ENCODE measurements at regions not wholly inside any gene's neighbourhood (a gene's known extent, or its start where the extent isn't known, plus 50 kb on each side); places are given as distances from the start of the nearest gene placed in this dataset.
"Not testable (repeated sequence)": the region's sequence is repeated elsewhere in the genome, so short reads cannot be mapped to it uniquely, and the experiment has no call there.

- no peak for DNase-seq (ENCODE audit: low read depth)
- H3K4me3 ChIP-seq (replicated peaks; ENCODE audit: low read depth, low read length) = no peak overlapping the region
- TF ChIP-seq CTCF (IDR thresholded peaks at IDR 0.05; ENCODE audit: low read length, missing control alignments) = no peak
These were observed 1159.4 kb upstream of the ADGRB3 start for GRCh38 chr6:67475700-67476099.

- H3K4me3 ChIP-seq (replicated peaks; ENCODE audit: low read depth, low read length) = no peak overlapping the region
- no peak for TF ChIP-seq CTCF (IDR thresholded peaks at IDR 0.05; ENCODE audit: low read length, missing control alignments)
- no peak for DNase-seq (ENCODE audit: low read depth)
These were observed 1167.7 kb upstream of the ADGRB3 start for GRCh38 chr6:67467341-67467740.

GRCh38 chr6:67462725-67463124 is 1172.4 kb upstream of the ADGRB3 start:
- DNase-seq (ENCODE audit: low read depth); H3K4me3 ChIP-seq (replicated peaks; ENCODE audit: low read depth, low read length): not testable (repeated sequence)

GRCh38 chr6:67459556-67459955 is 1175.5 kb upstream of the ADGRB3 start:
- TF ChIP-seq CTCF (IDR thresholded peaks at IDR 0.05; ENCODE audit: low read length, missing control alignments) = no peak
- no peak for DNase-seq (ENCODE audit: low read depth)
- H3K4me3 ChIP-seq (replicated peaks; ENCODE audit: low read depth, low read length) = no peak overlapping the region

GRCh38 chr6:67458265-67458664 is 1176.8 kb upstream of the ADGRB3 start:
- no peak for TF ChIP-seq CTCF (IDR thresholded peaks at IDR 0.05; ENCODE audit: low read length, missing control alignments)
- no peak overlapping the region for H3K4me3 ChIP-seq (replicated peaks; ENCODE audit: low read depth, low read length)
- DNase-seq (ENCODE audit: low read depth) = peak; percentile 1

GRCh38 chr6:67451874-67452273 is 1183.2 kb upstream of the ADGRB3 start:
- no peak for DNase-seq (ENCODE audit: low read depth)
- no peak overlapping the region for H3K4me3 ChIP-seq (replicated peaks; ENCODE audit: low read depth, low read length)
- TF ChIP-seq CTCF (IDR thresholded peaks at IDR 0.05; ENCODE audit: low read length, missing control alignments) = no peak

- no peak for DNase-seq (ENCODE audit: low read depth)
- no peak for TF ChIP-seq CTCF (IDR thresholded peaks at IDR 0.05; ENCODE audit: low read length, missing control alignments)
- no peak overlapping the region for H3K4me3 ChIP-seq (replicated peaks; ENCODE audit: low read depth, low read length)
These were observed 1184.4 kb upstream of the ADGRB3 start for GRCh38 chr6:67450641-67451040.

- no peak for TF ChIP-seq CTCF (IDR thresholded peaks at IDR 0.05; ENCODE audit: low read length, missing control alignments)
- no peak for DNase-seq (ENCODE audit: low read depth)
- H3K4me3 ChIP-seq (replicated peaks; ENCODE audit: low read depth, low read length) = no peak overlapping the region
These were observed 1185.5 kb upstream of the ADGRB3 start for GRCh38 chr6:67449602-67450001.

Data from fibroblast of pulmonary artery (primary cell).